Keratinocyte (primary cell): ENCODE measurements at regions not wholly inside any gene's neighbourhood (a gene's known extent, or its start where the extent isn't known, plus 50 kb on each side); places are given as distances from the start of the nearest gene placed in this dataset.

Source experiments
- CTCF ChIP-seq, 3 experiments: IDR thresholded peaks in 1 of 3; conservative IDR thresholded peaks in 1 of 3; optimal IDR thresholded peaks in 1 of 3; 2 replicates in 2 of 3; 3 replicates in 1 of 3; pipeline versions ENCODE3 to v1.5.1; 2011; ENCODE audit warnings: low read length in 3 of 3, mild to moderate bottlenecking in 3 of 3, moderate library complexity in 2 of 3, control low read depth in 1 of 3, inconsistent platforms in 1 of 3; ENCODE audit not compliant: insufficient read depth in 2 of 3; ENCODE audit errors: extremely low read depth in 1 of 3
- EZH2 ChIP-seq: IDR thresholded peaks from one replicate; pipeline ENCODE4 v1.6.1; 2012; ENCODE audit warnings: inconsistent platforms, mild to moderate bottlenecking, low read length, moderate library complexity

GRCh38 chr2:120856421-120856862 is 120.8 kb downstream of the GLI2 start:
- no peak for TF ChIP-seq CTCF (optimal IDR thresholded peaks at IDR 0.05 in 1 of 3, IDR thresholded peaks at IDR 0.05 in 1 of 3, conservative IDR thresholded peaks at IDR 0.05 in 1 of 3; ENCODE audit: extremely low read depth in 1 of 3, insufficient read depth in 2 of 3, low read length in 3 of 3)
- no peak for TF ChIP-seq EZH2
